ENCODE measurements at regions not wholly inside any gene's neighbourhood (a gene's known extent, or its start where the extent isn't known, plus 50 kb on each side); places are given as distances from the start of the nearest gene placed in this dataset.
"Not testable (repeated sequence)": the region's sequence is repeated elsewhere in the genome, so short reads cannot be mapped to it uniquely, and the experiment has no call there.

- TF ChIP-seq CTCF (conservative IDR thresholded peaks at IDR 0.05) (peak; percentile 82), ZFX (IDR thresholded peaks at IDR 0.05) (no peak)
- H3K27ac ChIP-seq = no peak overlapping the region
Measured at GRCh38 chr10:36779238-36779846, 346.1 kb upstream of the ANKRD30A start.

- no peak for TF ChIP-seq CTCF (conservative IDR thresholded peaks at IDR 0.05)
- no peak for TF ChIP-seq ZFX (IDR thresholded peaks at IDR 0.05)
- H3K27ac ChIP-seq = no peak overlapping the region
Measured at GRCh38 chr10:36778651-36779050, 346.7 kb upstream of the ANKRD30A start.

- TF ChIP-seq ZFX (IDR thresholded peaks at IDR 0.05) (no peak), CTCF (conservative IDR thresholded peaks at IDR 0.05) (no peak)
- no peak overlapping the region for H3K27ac ChIP-seq
Measured at GRCh38 chr10:36773652-36774051, 351.7 kb upstream of the ANKRD30A start.

GRCh38 chr10:36771725-36772124, 353.7 kb upstream of the ANKRD30A start:
- TF ChIP-seq ZFX (IDR thresholded peaks at IDR 0.05) (no peak), CTCF (conservative IDR thresholded peaks at IDR 0.05) (no peak)
- H3K27ac ChIP-seq = no peak overlapping the region

- H3K27ac ChIP-seq = not testable (repeated sequence)
Measured at GRCh38 chr10:36769741-36770140, 355.7 kb upstream of the ANKRD30A start.

GRCh38 chr10:36766940-36767339, 358.5 kb upstream of the ANKRD30A start:
- TF ChIP-seq ZFX (IDR thresholded peaks at IDR 0.05) (no peak), CTCF (conservative IDR thresholded peaks at IDR 0.05) (no peak)
- no peak overlapping the region for H3K27ac ChIP-seq

- no peak for TF ChIP-seq CTCF (conservative IDR thresholded peaks at IDR 0.05)
- no peak for TF ChIP-seq ZFX (IDR thresholded peaks at IDR 0.05)
- no peak overlapping the region for H3K27ac ChIP-seq
Measured at GRCh38 chr10:36766415-36766810, 359.0 kb upstream of the ANKRD30A start.

- no peak for TF ChIP-seq ZFX (IDR thresholded peaks at IDR 0.05)
- no peak for TF ChIP-seq CTCF (conservative IDR thresholded peaks at IDR 0.05)
- H3K27ac ChIP-seq = no peak overlapping the region
Measured at GRCh38 chr10:36765782-36766414, 359.5 kb upstream of the ANKRD30A start.

All from C4-2B (cell line).